ENCODE measurements at regions not wholly inside any gene's neighbourhood (a gene's known extent, or its start where the extent isn't known, plus 50 kb on each side); places are given as distances from the start of the nearest gene placed in this dataset.
A peak's percentile ranks its signal among the peaks of the same experiment; 100 is the strongest.

DNA sequence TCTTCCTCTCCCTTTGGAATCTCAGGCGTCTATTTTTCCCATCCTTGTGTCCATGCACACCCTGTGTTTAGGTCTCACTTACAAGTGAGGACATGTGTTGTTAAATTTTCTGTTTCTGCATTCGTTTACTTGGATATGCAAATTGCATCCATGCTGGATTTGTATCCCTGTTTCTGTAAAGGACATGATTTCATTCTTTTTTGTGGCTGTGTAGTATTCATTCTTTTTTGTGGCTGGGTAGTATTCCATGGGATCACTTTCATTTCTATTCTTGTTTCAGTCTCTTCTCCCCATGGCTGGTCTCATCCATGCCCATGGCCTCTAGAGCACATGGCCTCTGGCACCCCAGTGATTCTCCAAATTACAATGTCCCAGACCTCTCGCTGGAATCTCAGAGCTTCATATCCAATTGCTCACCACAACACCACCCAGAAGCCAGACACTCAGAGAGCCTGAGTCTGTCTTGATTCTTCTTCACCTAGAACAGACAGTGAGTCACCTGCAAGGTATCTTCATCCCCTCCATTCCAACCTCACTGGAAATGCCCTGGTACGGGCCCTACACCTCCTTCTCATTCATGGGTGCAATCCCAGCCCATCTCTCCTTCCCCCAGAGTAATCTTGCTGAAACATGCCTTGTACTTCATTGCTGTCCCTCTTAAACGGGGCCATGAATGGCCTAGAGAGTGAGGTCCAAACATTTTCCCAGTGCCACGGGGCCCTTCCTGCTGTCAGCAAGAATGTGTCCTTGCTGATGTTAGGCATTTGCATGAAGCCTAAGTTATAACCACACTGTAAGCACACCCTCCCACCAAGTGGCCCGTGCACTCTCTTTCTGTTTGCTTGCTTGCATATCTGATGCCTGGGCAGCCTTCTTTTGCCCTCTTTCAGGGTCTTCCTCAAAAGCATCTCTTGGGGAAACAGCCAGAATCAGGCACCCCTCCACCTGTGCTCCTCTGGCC, 476.2 kb upstream of the TSHZ3 start:
- DNase-seq (ENCODE audit: low spot score in 2 of 2) (no peak), ATAC-seq (no peak)
- no peak overlapping the region for H3K27ac Mint-ChIP-seq
- peaks cover 11 to 22% of the 10 kb centered on the region in 2 donors for H3K9me3 Mint-ChIP-seq
- no peaks in the 10 kb centered on the region for H3K36me3 Mint-ChIP-seq

- H3K9me3 Mint-ChIP-seq = peaks cover 13 to 20% of the 10 kb centered on the region in 2 donors
- ATAC-seq = no peak
- H3K27ac Mint-ChIP-seq = no peak overlapping the region
- no peaks in the 10 kb centered on the region for H3K36me3 Mint-ChIP-seq
- no peak for DNase-seq (ENCODE audit: low spot score in 2 of 2)
Measured at GRCh38 chr19:31826325-31826724, 477.1 kb upstream of the TSHZ3 start.

- no peak overlapping the region for H3K27ac Mint-ChIP-seq
- peaks cover 0 to 15% of the 10 kb centered on the region in 2 donors for H3K36me3 Mint-ChIP-seq
- no peak for ATAC-seq
- H3K9me3 Mint-ChIP-seq = peaks cover 10 to 30% of the 10 kb centered on the region in 2 donors
- DNase-seq (ENCODE audit: low spot score in 2 of 2) = no peak
Measured at GRCh38 chr19:31831421-31832175, 482.4 kb upstream of the TSHZ3 start.

GRCh38 chr19:31832176-31832548, 482.9 kb upstream of the TSHZ3 start:
- peaks cover 0 to 15% of the 10 kb centered on the region in 2 donors for H3K36me3 Mint-ChIP-seq

DNA sequence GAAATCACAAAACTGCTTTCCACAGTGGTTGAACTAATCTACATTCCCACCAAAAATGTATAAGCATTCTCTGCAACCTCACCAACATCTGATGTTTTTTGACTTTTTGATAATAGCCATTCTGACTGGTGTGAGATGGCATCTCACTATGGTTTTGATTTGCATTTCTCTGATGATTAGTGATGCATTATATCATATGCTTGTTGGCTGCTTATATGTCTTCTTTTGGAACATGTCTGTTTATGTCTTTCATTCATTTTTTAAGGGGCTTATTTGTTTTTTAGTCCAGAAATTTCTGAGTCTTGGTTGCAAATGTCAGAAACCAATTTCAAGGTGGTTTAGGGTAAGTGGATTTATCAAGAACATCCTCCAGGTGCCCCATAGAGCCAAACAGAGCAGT, 484.8 kb upstream of the TSHZ3 start:
- peaks cover 0 to 19% of the 10 kb centered on the region in 2 donors for H3K36me3 Mint-ChIP-seq
- DNase-seq (ENCODE audit: low spot score in 2 of 2) = no peak
- no peak for ATAC-seq
- peaks cover 10 to 30% of the 10 kb centered on the region in 2 donors for H3K9me3 Mint-ChIP-seq
- no peak overlapping the region for H3K27ac Mint-ChIP-seq

More at GRCh38 chr19:31832176-31832548, 482.9 kb upstream of the TSHZ3 start:
- ATAC-seq = no peak
- Mint-ChIP-seq H3K27ac (no peak overlapping the region), H3K9me3 (peaks cover 10 to 30% of the 10 kb centered on the region in 2 donors)
- DNase-seq (ENCODE audit: low spot score in 2 of 2) = no peak

- ATAC-seq = no peak
- Mint-ChIP-seq H3K36me3 (peaks cover 9 to 33% of the 10 kb centered on the region in 2 donors), H3K9me3 (peaks cover 24 to 25% of the 10 kb centered on the region in 2 donors), H3K27ac (no peak overlapping the region)
- no peak for DNase-seq (ENCODE audit: low spot score in 2 of 2)
Measured at GRCh38 chr19:31838163-31838815, 489.1 kb upstream of the TSHZ3 start.

GRCh38 chr19:31840371-31840770, 491.1 kb upstream of the TSHZ3 start:
- Mint-ChIP-seq H3K27ac (no peak overlapping the region), H3K9me3 (peaks cover 9 to 20% of the 10 kb centered on the region in 2 donors), H3K36me3 (peaks cover 10 to 18% of the 10 kb centered on the region in 2 donors)
- no peak for DNase-seq (ENCODE audit: low spot score in 2 of 2)
- no peak for ATAC-seq

- Mint-ChIP-seq H3K9me3 (peaks cover 8 to 20% of the 10 kb centered on the region in 2 donors), H3K27ac (no peak overlapping the region), H3K36me3 (peaks cover 10 to 18% of the 10 kb centered on the region in 2 donors)
- no peak for ATAC-seq
- DNase-seq (ENCODE audit: low spot score in 2 of 2) = no peak
Measured at GRCh38 chr19:31841755-31842154, 492.5 kb upstream of the TSHZ3 start.

DNA sequence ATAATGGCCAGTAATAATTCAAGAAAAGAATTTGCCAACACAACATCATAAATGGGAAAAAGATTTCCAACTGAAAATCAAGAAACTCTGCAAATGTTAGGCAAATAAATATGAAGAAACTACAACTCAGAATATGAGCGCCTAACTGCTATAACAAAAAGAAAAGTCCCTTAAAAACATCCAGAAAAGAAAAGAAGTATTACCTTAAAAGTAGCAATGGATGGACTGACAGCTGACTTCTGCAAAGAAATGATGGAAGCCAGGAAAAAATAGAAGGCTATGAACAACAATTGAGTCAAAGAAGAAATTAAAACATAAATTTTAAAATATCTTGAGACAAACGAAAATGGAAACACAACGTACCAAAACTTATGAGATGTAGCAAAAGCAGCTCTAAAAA, 482.3 kb upstream of the ZNF507 start:
- ATAC-seq (no peak), DNase-seq (ENCODE audit: low spot score in 2 of 2) (no peak)
- Mint-ChIP-seq H3K27ac (no peak overlapping the region), H3K36me3 (peaks cover 8 to 14% of the 10 kb centered on the region in 2 donors), H3K9me3 (peaks cover 26 to 31% of the 10 kb centered on the region in 2 donors)

GRCh38 chr19:31874313-31874712, 471.1 kb upstream of the ZNF507 start:
- no peak overlapping the region for H3K27ac Mint-ChIP-seq
- no peak for ATAC-seq

GRCh38 chr19:31875591-31875990, 469.8 kb upstream of the ZNF507 start:
- no peaks in the 10 kb centered on the region for H3K36me3 Mint-ChIP-seq
- ATAC-seq = no peak
- peaks cover 8 to 31% of the 10 kb centered on the region in 2 donors for H3K9me3 Mint-ChIP-seq
- DNase-seq (ENCODE audit: low spot score in 2 of 2) = no peak
- peak overlapping the region in 1 of 2 donors; percentile 38 for H3K27ac Mint-ChIP-seq

More at GRCh38 chr19:31874313-31874712, 471.1 kb upstream of the ZNF507 start:
- Mint-ChIP-seq H3K36me3 (no peaks in the 10 kb centered on the region), H3K9me3 (peaks cover 8 to 31% of the 10 kb centered on the region in 2 donors)
- DNase-seq (ENCODE audit: low spot score in 2 of 2) = no peak

- no peak for DNase-seq (ENCODE audit: low spot score in 2 of 2)
- Mint-ChIP-seq H3K9me3 (peaks cover 9 to 12% of the 10 kb centered on the region in 2 donors), H3K27ac (no peak overlapping the region), H3K36me3 (no peaks in the 10 kb centered on the region)
- no peak for ATAC-seq
Measured at GRCh38 chr19:31880283-31880682, 465.1 kb upstream of the ZNF507 start.

DNA sequence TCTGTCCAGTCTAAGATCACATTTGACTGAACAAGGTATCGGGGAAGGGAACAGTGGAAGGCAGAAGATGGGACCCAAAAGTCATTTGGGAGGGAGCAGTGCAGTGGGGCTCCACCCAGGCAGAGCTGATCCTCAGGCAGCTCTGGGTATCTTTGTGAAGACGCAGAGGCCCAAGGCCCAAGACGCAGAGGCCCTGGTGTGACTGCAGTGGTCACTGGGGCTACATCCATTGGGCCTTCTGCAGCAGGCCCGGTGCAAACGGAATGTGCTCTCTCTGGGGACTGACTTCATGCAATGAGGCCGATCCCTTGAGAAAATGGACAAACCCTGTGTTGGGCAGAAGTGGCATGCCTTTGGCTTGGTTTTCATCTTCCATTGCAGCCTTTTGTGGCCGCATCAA, 463.4 kb upstream of the ZNF507 start:
- no peak overlapping the region for H3K27ac Mint-ChIP-seq
- ATAC-seq (no peak), DNase-seq (ENCODE audit: low spot score in 2 of 2) (no peak)
- H3K9me3 Mint-ChIP-seq = peaks cover 8 to 9% of the 10 kb centered on the region in 2 donors
- no peaks in the 10 kb centered on the region for H3K36me3 Mint-ChIP-seq

DNA sequence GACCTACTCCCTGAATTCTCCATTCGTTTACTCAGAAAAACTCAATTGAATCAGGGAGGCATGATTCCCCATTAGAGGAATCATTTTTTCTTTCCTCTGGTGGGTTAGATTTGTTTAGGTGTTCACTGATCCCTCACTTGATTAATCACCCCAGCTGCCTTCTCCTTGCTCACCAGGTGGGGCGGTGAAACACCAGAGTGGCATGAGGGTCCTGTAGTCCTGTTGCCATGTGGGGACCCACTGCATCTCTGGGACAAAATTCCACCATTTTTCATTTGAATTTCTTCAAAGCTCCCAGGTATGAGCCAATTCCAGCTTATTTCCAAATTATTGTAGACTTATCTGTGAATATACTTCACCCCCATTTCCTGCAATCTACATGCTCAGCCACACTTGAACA, 462.7 kb upstream of the ZNF507 start:
- ATAC-seq (no peak), DNase-seq (ENCODE audit: low spot score in 2 of 2) (no peak)
- Mint-ChIP-seq H3K27ac (no peak overlapping the region), H3K9me3 (peaks cover 8 to 14% of the 10 kb centered on the region in 2 donors), H3K36me3 (no peaks in the 10 kb centered on the region)

DNA sequence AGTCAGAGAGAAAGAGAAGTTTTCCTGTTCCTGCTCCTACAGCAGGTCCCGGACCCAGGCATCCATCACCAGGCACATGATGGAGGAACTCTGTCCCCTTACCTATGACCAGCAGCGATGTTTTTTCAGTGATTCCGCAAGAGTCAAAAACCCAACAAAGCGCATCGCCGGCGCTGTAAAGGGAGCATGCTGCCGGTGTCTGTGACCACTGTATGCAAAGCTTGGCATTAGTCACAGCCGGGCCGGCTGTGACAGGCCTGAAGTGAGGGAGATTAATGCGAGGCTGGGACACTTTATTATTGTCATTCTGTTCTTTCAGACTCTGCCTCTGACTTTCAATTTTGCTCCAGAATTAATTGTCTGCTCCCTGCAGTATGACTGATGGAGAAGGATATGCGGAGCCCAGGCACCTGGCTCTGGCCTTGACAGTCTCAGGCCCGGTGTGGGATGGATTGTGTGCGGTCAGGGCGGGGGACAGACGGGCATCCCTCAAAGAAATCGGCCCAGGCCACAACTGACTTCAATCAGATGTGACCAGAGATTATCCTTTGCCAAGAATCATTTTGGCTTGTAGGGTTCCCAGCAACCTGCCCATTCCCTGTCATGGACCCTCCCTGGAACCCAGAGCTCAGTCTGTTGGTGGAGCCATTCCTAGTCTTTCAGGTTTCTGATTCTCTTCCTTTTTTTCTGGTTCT, 462.0 kb upstream of the ZNF507 start:
- Mint-ChIP-seq H3K9me3 (peaks cover 8 to 14% of the 10 kb centered on the region in 2 donors), H3K27ac (no peak overlapping the region), H3K36me3 (no peaks in the 10 kb centered on the region)
- ATAC-seq (no peak), DNase-seq (ENCODE audit: low spot score in 2 of 2) (no peak)

DNA sequence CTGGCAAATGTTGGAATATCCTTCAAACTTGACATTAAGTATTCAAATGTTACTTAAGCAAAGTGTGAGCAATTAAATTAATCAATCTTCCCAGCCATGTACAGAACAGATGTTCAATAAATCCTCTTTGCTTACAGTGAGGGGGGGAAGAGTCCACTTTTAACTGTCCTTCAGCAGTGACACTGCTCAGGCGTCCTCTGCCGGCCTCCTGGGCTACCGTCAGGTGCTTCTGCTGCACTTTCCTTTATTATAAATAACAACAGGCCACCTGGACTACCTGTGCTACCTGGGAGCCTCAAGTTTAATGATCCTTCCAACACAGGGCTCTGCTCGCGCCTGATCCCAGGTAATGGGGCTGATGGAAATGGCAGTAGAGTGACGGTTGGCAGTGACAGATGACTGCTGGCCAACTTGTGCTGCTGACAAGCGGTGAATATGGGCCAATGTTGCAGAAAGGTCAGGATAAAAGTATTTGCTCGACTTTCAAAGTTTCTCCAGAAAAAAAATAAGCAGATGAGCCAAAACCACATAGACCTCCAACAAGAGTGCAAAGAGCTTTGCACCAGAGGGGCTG, 460.0 kb upstream of the ZNF507 start:
- ATAC-seq = no peak
- Mint-ChIP-seq H3K27ac (no peak overlapping the region), H3K9me3 (peaks cover 4 to 16% of the 10 kb centered on the region in 2 donors), H3K36me3 (no peaks in the 10 kb centered on the region)
- no peak for DNase-seq (ENCODE audit: low spot score in 2 of 2)
